ENCODE measurements at regions not wholly inside any gene's neighbourhood (a gene's known extent, or its start where the extent isn't known, plus 50 kb on each side); places are given as distances from the start of the nearest gene placed in this dataset.

DNA sequence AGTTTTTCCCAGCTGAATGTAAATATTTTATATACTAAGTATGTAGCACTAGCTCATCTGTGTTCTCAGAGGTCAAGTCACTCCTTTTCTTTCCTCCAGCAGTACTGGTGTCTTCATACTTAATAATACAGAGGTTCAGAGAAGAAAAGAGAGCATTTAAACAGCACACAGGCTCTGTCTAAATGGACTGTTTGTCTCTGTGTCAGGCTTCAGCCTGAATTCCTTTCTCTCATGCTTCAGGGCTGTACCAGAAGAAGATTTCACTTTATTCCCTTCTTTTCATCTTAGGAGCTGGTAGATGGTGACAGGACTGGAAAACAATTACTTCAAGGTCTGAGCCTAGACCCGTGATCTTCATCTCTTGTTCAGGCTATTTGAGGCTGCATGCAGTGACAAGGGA, 51.4 kb upstream of the LYZL2 start:
- no peak for DNase-seq
- intact Hi-C loops (cut with DNase I; ENCODE audit: low total_unique reads) = no loop called here
- TF ChIP-seq POLR2A (IDR thresholded peaks at IDR 0.05) = no peak
- TF ChIP-seq, protein P1, sequence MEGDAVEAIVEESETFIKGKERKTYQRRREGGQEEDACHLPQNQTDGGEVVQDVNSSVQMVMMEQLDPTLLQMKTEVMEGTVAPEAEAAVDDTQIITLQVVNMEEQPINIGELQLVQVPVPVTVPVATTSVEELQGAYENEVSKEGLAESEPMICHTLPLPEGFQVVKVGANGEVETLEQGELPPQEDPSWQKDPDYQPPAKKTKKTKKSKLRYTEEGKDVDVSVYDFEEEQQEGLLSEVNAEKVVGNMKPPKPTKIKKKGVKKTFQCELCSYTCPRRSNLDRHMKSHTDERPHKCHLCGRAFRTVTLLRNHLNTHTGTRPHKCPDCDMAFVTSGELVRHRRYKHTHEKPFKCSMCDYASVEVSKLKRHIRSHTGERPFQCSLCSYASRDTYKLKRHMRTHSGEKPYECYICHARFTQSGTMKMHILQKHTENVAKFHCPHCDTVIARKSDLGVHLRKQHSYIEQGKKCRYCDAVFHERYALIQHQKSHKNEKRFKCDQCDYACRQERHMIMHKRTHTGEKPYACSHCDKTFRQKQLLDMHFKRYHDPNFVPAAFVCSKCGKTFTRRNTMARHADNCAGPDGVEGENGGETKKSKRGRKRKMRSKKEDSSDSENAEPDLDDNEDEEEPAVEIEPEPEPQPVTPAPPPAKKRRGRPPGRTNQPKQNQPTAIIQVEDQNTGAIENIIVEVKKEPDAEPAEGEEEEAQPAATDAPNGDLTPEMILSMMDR (IDR thresholded peaks at IDR 0.05) = no peak
- H3K36me3 ChIP-seq (ENCODE audit: low read depth, missing control alignments) = no peaks in the 10 kb centered on the region
- H3K4me3 ChIP-seq = no peak overlapping the region
- 74 to 83% methylated on average over 1 of the region's 1 CpG for WGBS, 2 donors
- H3K27me3 ChIP-seq = no peaks in the 10 kb centered on the region
- H3K4me1 ChIP-seq = no peaks in the 10 kb centered on the region
- H3K9me3 ChIP-seq = no peaks in the 10 kb centered on the region
- H3K27ac ChIP-seq = no peak overlapping the region
